NCI-H2196 treated with DMSO at 0.1 percent for 48 hours (cell line): ENCODE measurements at regions not wholly inside any gene's neighbourhood (a gene's known extent, or its start where the extent isn't known, plus 50 kb on each side); places are given as distances from the start of the nearest gene placed in this dataset.
A peak's percentile ranks its signal among the peaks of the same experiment; 100 is the strongest.

Experiments
- DNase-seq: peaks from one replicate; lab custom pipeline; 2025; ENCODE audit not compliant: unreplicated experiment; lab: John Stamatoyannopoulos, UW

DNA sequence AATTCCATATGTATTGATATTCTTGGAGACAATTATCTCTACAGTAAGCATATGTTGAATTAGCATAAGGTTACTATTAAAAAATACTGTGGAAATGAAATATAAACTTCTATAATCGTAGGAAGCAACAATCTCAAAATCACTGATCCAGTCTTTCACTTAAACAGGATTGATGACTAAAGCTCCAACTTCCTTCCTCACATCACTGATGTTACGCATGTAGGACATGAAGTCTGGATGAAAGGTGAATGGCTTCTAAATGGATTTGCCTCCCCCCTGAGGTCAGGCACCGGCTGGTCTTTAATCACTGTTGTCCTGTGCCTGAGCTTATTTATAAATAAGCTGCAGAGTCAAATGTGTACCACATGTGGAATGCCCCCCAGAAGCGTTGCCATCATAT is 157.1 kb upstream of the NFIB start:
- DNase-seq: no peak

DNA sequence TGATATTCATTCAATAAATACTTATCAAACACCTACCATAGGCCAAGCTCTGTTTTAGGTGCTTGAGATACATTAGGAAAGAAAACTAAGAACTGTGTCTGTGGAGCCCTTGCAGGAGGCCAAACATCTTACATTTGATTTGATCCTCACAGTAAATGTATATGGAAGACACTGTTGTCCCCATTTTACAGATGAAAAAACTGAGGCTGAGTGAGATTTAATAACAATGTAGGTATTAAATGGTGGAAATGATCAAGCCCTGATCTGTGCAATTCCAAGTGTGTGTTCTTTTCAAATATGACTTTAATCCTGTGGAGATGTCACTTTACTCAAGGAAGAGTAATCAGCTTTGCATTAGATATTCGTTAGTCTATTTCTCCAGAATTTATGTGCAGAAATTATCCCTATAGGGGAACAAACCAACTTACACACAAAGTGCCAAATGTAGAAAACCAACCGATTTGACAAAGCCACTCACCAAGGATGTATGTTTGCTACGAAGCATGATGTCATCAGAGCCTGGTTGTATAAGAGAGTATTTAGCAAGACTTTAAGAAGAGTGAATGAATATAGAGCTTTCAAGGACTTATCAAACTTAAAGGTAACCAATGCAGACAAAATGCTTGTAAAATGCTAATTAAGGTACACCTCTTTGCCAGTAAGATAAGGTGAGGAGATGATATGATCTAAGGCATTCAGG is 153.9 kb upstream of the NFIB start:
- DNase-seq: no peak

DNA sequence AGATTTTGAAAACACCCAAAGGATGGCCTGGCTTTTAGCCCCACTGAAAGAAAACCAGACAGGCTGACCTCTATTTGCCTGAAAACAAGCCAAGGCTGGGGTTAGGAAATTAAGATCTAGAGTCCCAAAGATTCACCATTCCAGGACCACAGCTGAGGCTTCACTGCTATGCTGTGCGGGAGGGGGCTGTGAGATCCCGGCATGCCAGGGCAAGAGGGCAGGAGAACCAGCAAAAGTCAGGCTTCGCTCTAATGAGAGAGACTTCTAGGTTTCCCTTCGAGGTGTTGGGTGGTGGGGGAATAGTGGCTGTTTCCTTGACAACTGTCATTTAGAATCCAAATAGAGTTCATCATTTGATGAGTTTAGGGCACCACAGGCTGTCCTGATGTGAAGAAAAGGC is 152.9 kb upstream of the NFIB start:
- DNase-seq: no peak

DNA sequence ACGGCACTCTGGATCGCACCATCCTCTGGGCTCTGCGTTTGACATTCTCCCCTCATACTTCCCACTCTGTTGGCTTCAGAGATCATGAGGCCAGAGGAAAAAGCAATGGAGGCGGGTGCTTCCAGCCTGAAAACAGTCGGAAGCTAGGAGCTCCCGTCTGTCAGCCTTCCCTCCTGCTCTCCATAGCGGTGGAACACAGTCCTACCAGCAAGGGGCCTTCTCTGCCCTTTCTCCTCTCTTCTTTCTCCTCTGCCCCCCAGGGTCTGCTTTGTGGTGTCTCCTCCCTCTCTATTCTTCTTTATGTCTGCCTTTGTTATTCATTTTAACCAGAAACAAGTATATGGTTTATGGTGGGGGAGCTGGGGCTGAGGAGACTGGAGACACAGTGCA is 152.5 kb upstream of the NFIB start:
- no peak for DNase-seq

DNA sequence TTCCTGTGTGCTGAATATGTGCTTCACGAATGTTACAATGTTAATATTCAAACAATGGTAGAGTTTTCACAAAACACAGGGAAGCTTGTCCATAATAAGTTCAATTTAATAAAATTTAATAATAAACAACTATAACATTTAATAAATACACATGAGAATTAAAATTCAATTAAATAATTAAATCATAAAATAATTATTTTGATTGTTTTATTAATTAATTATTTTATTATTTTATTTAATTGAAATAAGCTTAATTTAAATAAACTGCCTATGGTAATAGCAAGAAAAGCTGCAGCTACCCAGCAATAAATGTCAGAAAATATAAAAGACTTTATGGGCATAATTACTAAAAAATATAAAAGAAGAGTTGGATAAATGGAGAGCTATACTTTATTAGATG is 149.0 kb upstream of the NFIB start:
- DNase-seq: no peak

DNA sequence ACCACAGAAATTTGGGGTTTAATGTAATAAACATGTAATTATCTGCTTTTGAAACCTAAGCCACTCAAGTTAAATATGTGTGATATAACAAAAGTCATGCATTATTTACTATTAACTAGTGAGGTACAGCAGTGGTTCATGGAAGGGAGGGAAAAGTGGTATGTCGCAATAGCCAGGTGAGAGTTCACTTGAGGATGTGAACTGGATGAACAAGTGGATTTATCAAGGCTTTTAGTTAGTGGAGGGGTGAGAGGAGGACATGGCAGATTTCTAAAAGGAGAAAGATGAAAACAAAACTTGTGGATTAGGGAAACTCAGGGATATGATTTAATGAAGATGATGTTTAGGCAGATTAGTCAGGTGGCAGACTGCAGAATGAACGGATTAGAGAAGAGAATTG is 141.3 kb upstream of the NFIB start:
- DNase-seq: no peak

DNA sequence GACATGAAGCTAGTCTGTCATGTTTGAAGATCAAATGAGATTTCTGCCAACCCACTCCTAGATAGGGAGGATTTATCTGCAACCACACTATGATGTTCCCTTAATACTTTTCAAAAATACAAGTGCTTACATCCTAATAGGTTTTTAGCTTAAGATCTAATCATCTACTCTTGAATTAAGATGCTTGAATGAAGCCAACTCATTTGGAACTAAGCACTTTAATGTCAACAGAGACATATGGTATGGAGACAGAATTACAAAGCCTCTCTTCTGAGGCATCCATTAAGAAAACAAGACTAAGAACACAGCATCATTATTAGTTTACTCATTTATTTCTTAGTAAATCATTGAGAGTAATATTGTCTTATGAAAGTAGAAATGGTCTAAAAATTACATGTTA is 139.3 kb upstream of the NFIB start:
- no peak for DNase-seq

DNA sequence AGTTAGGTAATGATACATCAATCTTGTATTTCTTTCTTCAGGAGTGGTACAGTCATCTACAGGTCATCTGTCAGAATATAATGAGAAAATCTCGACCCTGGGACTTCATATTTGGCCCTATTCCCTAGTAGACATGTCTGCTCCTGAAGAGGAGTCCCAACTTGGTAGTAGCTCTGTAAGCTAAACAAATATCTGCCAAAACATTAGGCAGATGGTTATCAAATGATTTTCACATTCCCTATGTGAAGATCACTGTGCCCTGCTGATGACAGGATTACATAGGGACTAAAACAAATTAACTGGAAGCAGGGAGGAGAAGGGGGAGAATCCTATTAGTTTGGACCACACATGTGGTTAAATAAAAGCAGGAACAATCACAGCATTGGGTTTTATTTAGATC is 138.6 kb upstream of the NFIB start:
- no peak for DNase-seq

DNA sequence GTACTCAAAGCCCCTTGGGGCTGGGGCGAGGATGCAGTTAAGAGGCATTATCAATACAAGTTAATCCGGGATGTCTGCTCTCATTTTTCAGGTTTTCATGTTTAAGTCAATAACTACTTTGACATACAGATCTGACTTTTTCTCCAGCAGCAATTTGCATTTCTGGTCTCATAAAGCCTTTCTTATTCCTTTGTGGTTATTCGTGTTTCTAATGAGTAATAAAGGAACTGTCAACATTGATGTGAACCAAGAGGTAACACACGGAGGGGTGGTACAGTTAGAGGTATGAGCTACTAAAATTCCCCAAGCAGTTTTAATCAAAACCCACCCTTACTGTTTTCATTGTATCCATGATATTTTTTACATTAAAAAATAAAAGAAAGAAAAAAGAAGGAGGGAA is 138.0 kb upstream of the NFIB start:
- DNase-seq: no peak

DNA sequence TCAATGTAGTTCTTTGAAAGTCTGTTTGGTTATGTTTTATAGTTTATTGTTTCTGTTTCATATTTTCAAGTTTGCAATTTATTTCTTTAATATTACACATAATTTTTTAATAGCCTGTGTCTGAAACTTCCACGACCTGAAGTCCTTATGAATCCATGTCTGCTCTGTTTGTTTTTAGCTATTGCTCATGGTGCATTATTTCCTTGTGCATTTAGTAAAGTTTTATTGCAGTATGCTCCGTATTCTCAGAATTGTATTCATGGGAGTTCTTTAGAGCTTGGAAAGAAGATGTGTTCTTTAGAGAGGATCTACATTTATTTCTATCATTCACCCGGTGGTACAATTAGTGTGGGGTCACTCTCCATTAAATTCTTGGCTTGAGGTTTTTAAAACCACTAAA is 133.2 kb upstream of the NFIB start:
- DNase-seq: no peak

DNA sequence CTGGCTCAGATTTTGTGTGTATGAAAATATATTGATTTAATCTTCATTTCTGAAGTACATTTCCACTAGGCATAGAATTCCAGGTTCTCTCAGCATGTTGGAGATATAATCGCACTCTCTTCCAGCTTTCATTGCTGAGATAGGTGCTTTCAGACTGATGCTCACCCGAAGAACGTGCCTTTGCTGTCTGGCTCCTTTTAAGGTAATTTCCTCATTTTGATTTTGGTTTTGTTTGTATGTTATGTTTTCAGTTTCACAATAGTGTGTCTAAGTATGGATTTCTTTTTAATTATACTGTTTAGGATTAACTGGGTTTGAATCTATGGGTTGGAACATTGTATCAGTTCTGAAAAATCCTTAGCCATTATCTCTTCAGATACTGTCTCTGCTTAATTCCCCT is 132.0 kb upstream of the NFIB start:
- no peak for DNase-seq

DNA sequence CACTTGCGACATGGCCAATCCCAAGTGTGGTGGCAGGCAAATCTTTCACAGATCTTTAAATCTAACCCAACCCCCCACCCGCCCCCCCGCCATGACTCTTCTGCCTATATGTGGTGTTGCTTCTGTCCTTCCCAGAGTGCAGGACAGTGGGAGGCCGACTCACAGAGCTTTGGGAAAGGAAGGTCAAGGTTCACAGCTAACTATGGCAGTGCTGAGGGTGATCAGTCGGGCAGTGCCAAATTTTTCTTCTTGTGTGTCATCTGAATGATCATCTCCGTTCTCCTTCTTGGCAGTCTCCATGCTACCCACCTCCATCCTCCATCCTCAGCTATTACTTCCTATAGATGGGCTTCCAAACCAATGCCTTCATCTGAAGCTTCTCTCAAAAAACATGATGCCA is 129.0 kb upstream of the NFIB start:
- no peak for DNase-seq

DNA sequence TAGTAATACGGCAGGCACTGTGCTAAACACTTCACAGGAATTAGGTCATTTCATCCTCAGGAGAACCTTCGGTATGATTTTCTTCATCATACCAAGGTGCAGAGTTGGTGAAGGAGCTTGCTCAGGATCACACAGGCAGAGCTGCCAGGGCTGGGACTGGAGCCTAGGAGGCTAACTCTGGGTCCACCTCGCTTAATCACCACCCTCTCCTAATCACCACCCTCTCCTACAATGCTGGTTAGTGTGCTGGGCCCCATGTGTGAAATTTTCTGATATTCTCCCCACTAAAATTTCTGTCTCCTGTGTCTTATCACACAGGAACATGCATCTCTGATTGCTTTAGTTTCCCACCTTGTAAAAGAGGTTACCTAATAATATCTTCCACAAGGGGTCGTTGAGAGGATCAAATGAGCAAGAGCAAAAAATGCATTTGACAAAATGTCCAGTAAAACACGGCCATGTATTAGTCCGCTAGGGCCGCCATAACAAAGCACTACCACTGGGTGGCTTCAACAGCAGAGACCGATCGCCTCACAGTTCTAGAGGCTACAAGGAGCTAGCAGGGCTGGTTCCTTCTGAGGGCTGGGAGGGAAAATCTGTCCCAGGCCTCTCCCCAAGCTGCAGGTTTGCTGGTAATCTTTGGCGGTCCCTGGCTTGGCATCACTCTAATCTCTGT is 128.2 kb upstream of the NFIB start:
- DNase-seq: no peak

DNA sequence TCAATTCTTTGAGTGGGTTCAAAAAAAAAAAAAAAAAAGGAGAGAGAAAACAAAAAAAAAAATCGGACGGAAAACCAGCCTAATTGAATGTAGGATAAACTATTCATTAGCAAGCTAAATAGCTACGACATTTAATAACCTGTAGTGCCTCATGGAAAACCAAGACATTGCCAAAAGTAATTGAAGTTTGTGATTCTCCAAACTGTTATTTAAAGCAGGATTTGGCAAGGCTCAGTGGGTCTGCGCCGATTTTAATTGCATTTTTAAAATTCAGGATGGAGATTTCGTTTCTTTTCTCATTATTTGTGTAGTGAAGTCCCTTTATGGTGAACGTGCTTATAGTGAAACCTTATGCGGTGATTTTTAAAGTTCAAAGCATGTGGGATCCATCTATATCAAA is 127.2 kb upstream of the NFIB start:
- no peak for DNase-seq

DNA sequence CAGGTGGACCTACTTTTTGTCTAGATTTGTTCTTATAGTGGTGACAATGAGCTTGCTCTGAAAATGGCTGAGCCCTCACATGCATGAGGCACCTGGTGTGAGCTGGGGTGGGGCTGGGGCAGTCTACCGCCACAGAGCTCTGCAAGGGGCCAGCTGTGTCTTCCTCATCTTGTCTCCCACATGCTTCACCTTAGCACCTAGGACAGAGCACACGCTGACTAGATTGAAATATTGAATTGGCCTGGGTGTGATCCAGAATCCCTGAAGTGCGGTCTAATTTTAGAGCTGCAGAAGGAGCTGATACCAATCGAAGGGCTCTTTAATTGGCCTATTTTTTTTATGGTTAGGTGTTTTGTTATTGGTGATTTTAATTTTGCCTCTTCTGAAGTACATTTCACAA is 126.1 kb upstream of the NFIB start:
- no peak for DNase-seq

DNA sequence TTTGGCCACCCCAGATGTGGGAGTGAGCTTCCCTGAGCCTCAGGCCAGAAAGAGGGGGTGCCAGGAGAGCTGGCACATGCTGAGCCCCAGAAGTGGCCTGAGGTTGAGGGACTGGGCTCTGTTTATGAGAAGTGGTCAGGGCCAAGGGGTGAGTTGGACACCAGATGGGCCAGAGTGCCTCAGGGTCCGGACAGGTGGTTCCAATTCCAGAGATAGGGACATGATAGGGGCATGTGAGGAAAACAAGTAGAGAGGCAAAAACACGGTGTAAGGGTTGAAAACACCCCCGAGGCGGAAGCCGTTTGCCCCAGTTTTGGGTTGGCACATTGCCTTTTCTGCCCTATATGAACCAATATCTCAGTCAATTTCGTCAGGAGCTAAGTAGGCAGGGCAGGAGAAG is 125.6 kb upstream of the NFIB start:
- DNase-seq: no peak

DNA sequence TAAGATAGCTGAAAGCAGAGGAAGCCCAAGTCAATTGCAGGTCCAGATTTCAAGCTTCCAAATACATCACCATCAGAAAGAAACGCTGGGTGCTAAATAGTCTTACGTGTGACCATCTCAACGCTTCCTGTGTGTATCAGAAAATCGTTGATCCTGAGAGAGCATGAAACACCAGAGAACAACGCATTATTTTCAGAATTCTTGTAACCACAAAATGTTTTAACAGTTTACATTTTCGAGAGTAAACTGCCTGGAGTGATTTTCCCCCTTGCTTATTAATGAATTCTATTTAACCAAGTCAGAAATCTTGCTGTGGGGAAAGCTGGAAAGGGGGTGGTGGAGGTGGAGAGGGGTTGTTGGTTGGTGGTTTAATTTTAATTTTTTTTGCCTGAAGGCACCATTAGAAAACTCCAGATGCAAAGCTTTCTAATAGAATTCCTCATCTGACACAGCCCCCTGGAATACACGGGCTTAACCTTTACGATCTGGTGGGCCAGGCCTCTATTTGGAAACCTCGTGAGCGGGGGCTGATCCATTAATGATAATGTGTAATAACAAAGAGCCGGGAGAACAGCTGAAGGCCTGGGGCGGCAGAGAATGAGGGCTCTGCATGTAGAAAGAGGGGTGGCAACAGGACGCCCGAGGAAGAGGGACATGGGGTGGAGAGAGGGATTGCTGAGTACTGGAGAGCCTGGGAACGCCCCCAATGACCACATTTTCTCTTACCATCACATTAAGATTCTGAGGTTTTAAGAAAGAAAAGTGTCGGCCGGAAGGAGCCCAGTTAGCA is 124.5 kb upstream of the NFIB start:
- DNase-seq: no peak

DNA sequence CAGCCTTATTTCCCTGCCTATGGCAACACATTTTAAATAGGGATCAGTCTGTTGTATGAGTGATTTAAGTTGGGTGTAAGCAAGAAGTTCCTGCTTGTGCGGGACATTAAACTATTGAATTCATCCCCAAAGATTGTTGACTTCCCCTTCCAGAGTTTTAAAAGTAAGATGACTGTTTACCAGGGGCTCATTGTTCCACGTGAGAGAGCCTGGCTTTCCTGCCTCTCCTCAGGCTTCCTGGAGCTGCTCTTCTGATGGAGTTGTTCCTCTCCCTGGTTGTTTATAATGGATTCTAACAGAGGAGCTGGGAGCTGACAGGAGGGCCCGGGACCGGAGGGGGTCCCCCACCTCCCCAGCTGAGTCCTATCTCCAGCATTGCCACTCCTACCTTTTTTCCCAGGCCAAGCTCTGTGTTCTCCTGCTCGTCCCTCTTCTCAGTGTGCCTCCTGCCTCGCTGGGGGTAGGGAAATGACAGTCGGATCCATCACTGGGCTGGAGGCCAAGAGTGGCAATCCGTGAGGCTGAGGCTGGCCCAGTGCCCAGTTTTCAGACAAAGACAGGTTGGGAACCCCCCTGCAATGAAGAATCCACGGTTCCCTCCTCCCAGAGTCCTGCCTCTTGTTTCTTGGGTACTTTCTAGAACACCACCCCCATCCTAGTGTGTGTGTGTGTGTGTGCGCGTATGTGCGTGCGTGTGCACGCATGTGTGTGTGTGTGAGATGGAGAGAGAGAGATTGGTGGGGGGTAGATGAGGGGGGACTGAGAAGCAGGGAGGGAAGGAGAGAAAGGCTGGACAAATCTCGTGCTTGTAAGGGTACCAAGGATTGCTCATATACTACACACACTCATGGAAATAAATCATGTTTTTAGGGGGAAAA is 123.7 kb upstream of the NFIB start:
- peak; percentile 55 for DNase-seq

DNA sequence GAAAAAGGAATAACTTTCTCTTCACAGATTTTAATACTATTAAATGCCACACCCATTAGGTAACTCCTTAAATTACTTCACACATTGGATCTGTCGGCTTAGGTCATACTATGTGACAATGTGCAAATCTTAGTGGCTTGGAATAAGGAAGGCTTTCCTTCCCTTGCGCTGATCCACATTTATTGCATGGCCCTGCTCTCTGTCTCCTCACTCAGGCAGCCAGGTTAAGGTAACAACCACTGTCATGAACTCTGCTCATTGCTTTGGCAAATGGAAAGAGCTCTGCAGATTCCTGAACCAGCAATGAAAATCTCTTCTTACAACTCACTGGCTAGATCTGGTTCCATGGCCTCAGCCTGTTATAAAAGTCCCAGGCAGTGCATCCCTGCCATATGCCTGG is 121.9 kb upstream of the NFIB start:
- no peak for DNase-seq

DNA sequence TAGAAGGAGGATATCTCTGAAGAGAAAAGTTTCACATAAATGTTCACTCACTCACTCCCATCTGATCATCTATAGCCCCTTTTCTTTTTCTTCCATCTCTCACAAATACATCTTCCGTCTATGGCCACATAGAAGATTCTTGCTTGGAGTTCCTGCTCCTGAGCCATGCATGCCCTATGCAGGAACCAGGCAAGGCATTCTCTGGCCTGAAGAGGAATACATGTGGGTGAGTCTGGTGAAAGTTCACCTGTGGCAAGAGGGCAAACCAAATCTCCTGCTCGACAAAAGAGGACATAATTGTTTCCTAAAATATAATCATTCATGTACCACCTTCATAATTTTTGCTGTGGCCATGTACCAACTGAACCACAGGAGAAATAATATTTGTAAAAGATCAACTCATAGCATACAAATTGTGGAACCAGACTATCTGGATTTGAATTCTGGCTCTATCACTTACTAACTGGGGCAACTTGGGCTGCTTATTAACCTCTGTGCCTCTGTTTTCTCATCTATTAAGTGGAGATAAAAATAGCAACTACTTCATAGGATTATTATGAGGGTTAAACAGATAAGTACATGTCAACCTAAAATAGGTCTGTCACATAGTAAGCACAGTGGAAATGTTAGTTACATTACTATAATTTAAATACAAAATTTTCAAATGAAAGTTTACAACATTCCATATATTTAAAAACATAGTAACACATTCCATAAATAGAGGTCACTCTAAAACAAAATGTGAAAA is 121.2 kb upstream of the NFIB start:
- DNase-seq: no peak

DNA sequence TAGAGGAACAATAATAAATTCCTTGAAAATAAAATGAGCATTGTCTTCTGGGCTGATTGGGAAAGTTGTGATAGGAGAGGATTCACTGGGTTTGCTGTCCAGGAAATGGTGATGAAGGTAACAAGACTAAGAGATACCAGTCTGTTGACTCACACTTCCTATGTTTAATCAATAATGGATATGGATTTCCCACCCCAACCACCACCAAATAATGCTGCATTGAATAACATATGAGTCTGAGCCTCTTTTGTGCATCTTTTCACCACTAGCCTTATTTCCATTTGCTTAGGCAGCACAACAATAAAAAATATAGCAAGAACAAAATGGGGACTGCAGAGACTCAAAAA is 120.2 kb upstream of the NFIB start:
- no peak for DNase-seq
